GM12878 (cell line): ENCODE measurements at regions not wholly inside any gene's neighbourhood (a gene's known extent, or its start where the extent isn't known, plus 50 kb on each side); places are given as distances from the start of the nearest gene placed in this dataset.

Experiments
- ATAC-seq: fragments of 200-7000 bp; cut with Tn5 transposase; 3 replicates; pipeline ENCODE4 v1.9.1; 2020; ENCODE audit warnings: mild to moderate bottlenecking, moderate library complexity
- BruUV-seq: library from RNA; stranded (reverse); fragments of 400-500 nt; replicated peaks from 2 replicates; lab custom pipeline; 2021; lab: Mats Ljungman, UMichigan
- CTCF ChIA-PET: fragments of 300-600 bp; sonication (Branson Sonifier 250); formaldehyde crosslinking; extraction: SDS; loops from one replicate; lab custom pipeline; 2021; ENCODE audit warnings: inconsistent platforms; lab: Yijun Ruan, JAX
- POLR2A ChIA-PET: fragments of 350-600 bp; formaldehyde crosslinking; extraction: SDS; loops from one replicate; lab custom pipeline; 2021; ENCODE audit warnings: inconsistent platforms; lab: Charles Lee
- RAD21 ChIA-PET: fragments of 300-600 bp; sonication (Branson Sonifier 250); formaldehyde crosslinking; loops from one replicate; lab custom pipeline; 2023; ENCODE audit warnings: antibody characterized with exemption; ENCODE audit not compliant: unreplicated experiment; lab: Charles Lee
- SMC1A ChIA-PET: fragments of 300-600 bp; sonication (Branson Sonifier 250); formaldehyde crosslinking; loops from one replicate; lab custom pipeline; 2023; ENCODE audit not compliant: unreplicated experiment, uncharacterized antibody; lab: Charles Lee
- DNase-seq: peaks from one replicate; pipeline ENCODE4 v3.0.0-alpha.2; 2011; ENCODE audit warnings: low read depth, low spot score
- FAIRE-seq: peaks from 3 replicates; lab custom pipeline; 2011; peaks lifted over from hg19 to GRCh38; lab: Jason Lieb, UNC
- H2AFZ ChIP-seq: 2 replicates; pipeline ENCODE4 v1.6.0; 2011; ENCODE audit warnings: low read depth, low read length, control low read depth; ENCODE audit not compliant: control insufficient read depth
- H3K27ac ChIP-seq: 2 replicates; pipeline ENCODE4 v1.5.1; 2011; ENCODE audit warnings: control low read depth; ENCODE audit not compliant: control insufficient read depth, insufficient read depth
- H3K27me3 ChIP-seq, 2 experiments: replicated peaks in 1 of 2; 2 replicates each; pipeline versions ENCODE4 v1.6.0 to v1.6.1; 2011; ENCODE audit warnings: low read length in 1 of 2; ENCODE audit not compliant: control insufficient read depth in 2 of 2, insufficient read depth in 2 of 2
- H3K36me3 ChIP-seq, 2 experiments: 2 replicates each; pipeline ENCODE4 v1.5.1; 2011; ENCODE audit warnings: low read length in 1 of 2; ENCODE audit not compliant: control insufficient read depth in 2 of 2, insufficient read depth in 2 of 2
- H3K4me1 ChIP-seq: 2 replicates; pipeline ENCODE4 v1.6.1; 2011; ENCODE audit warnings: mild to moderate bottlenecking, low read length, moderate library complexity, mixed read lengths; ENCODE audit not compliant: control insufficient read depth, insufficient read depth
- H3K4me2 ChIP-seq: 2 replicates; pipeline ENCODE4 v1.6.0; 2011; ENCODE audit warnings: control low read depth; ENCODE audit not compliant: control insufficient read depth, insufficient read depth
- H3K4me3 ChIP-seq: fragments of 200-600 bp; sonication (generic); 2 replicates; pipeline ENCODE4 v1.5.1; 2016
- H3K79me2 ChIP-seq: 2 replicates; pipeline ENCODE4 v1.6.0; 2011; ENCODE audit warnings: low read length; ENCODE audit not compliant: control insufficient read depth, insufficient read depth
- H3K9ac ChIP-seq: 2 replicates; pipeline ENCODE4 v1.8.0; 2011; ENCODE audit warnings: low read length, control low read depth, mixed read lengths; ENCODE audit not compliant: control insufficient read depth, insufficient read depth
- H3K9me3 ChIP-seq: replicated peaks from 3 replicates; pipeline ENCODE4 v1.5.1; 2011; ENCODE audit warnings: mild to moderate bottlenecking, low read length; ENCODE audit not compliant: control insufficient read depth, insufficient read depth
- H4K20me1 ChIP-seq: 2 replicates; pipeline ENCODE4 v1.6.0; 2011; ENCODE audit not compliant: control insufficient read depth, insufficient read depth
- BCL11A ChIP-seq: IDR thresholded peaks from 2 replicates; pipeline ENCODE4 v1.6.1; 2011; ENCODE audit warnings: low read depth, low read length
- BRCA1 ChIP-seq: IDR thresholded peaks from 2 replicates; pipeline ENCODE4 v1.6.1; 2011; ENCODE audit warnings: low read depth, low read length, improper control_type of control experiment
- IKZF2 ChIP-seq, 2 experiments: fragments of 450-650 bp; IDR thresholded peaks; 2 replicates each; pipeline ENCODE4 v1.6.1; 2017; ENCODE audit warnings: mild to moderate bottlenecking in 2 of 2, moderate library complexity in 2 of 2
- MEF2A ChIP-seq: IDR thresholded peaks from 2 replicates; pipeline ENCODE4 v1.6.1; 2011; ENCODE audit warnings: low read depth, mild to moderate bottlenecking, low read length, moderate library complexity; ENCODE audit not compliant: insufficient read depth
- MXI1 ChIP-seq: fragments of 150-350 bp; IDR thresholded peaks from 2 replicates; pipeline ENCODE4 v1.6.1; 2011; ENCODE audit warnings: low read depth, mild to moderate bottlenecking, inconsistent platforms, low read length, improper control_type of control experiment
- MYB ChIP-seq: fragments of 150-350 bp; IDR thresholded peaks from 2 replicates; pipeline ENCODE4 v1.6.1; 2014; ENCODE audit warnings: mild to moderate bottlenecking, low read depth, low read length, borderline replicate concordance
- NFYA ChIP-seq: IDR thresholded peaks from 2 replicates; pipeline ENCODE4 v1.6.1; 2011; ENCODE audit warnings: low read depth, mild to moderate bottlenecking, low read length, improper control_type of control experiment, borderline replicate concordance
- NFYB ChIP-seq: IDR thresholded peaks from 2 replicates; pipeline ENCODE4 v1.6.1; 2011; ENCODE audit warnings: low read depth, mild to moderate bottlenecking, low read length, improper control_type of control experiment, moderate library complexity; ENCODE audit not compliant: insufficient read depth
- RAD51 ChIP-seq: fragments of 450-650 bp; IDR thresholded peaks from 2 replicates; pipeline ENCODE4 v1.6.1; 2016; ENCODE audit warnings: moderate library complexity, mild to moderate bottlenecking, inconsistent platforms
- TCF12 ChIP-seq: IDR thresholded peaks from 2 replicates; pipeline ENCODE4 v1.6.1; 2011; ENCODE audit warnings: low read depth, mild to moderate bottlenecking, low read length
- WGBS: methylation state at CpG from one replicate; pipeline ENCODE4 v1.1.6; 2016; ENCODE audit warnings: low lambda C conversion rate; ENCODE audit not compliant: insufficient replicate concordance, insufficient coverage; ENCODE audit errors: missing lambda C conversion rate; 5-methylcytosine and 5-hydroxymethylcytosine counted together
- in situ Hi-C: fragments of 300-500 bp; cut with MboI; formaldehyde crosslinking; loops from 9 replicates; pipeline ENCODE4 v1.14.3; 2018; ENCODE audit warnings: mixed read lengths
- intact Hi-C: fragments of 100-400 bp; cut with micrococcal nuclease; formaldehyde crosslinking; loops from one replicate; pipeline ENCODE4 v1.14.2; 2022; ENCODE audit not compliant: unreplicated experiment
- TF ChIP-seq, protein P1 (sequence below): fragments of 450-650 bp; IDR thresholded peaks from 2 replicates; pipeline ENCODE4 v1.6.1; 2017; ENCODE audit warnings: mild to moderate bottlenecking, moderate library complexity
- TF ChIP-seq, protein P2 (sequence below): fragments of 450-650 bp; formaldehyde crosslinking; IDR thresholded peaks from 2 replicates; pipeline ENCODE4 v1.4.0; 2020; ENCODE audit warnings: mild to moderate bottlenecking, moderate library complexity
- TF ChIP-seq, protein P3 (sequence below): fragments of 450-650 bp; IDR thresholded peaks from 2 replicates; pipeline ENCODE4 v1.6.1; 2017; ENCODE audit warnings: mild to moderate bottlenecking, moderate library complexity

DNA sequence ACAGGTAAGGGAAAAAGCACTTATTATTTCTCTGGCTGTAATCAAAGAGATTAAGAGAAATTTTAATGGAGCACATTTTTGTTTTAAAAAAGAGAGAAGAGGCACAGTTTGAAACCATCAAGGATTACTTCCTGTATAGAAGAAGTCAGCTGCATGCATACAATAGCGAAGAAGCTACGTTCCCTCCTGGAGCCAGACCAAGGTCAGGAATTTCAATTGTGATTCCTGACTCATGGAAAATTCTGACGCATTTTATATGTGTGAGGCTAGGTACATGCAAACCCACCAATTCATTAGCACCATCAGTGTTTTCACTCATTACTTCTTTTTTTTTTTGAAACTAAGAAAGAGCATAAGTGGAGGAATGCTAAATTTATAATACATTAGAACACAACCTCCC lies 232.7 kb upstream of the SGK1 start:
- Histone ChIP-seq H3K27ac (no peak overlapping the region), H3K9ac (no peak overlapping the region), H3K27me3 (no peaks in the 10 kb centered on the region), H4K20me1 (no peaks in the 10 kb centered on the region), H3K4me2 (no peak overlapping the region), H3K36me3 (no peaks in the 10 kb centered on the region), H3K4me3 (no peak overlapping the region), H3K4me1 (no peaks in the 10 kb centered on the region), H2AFZ (no peak overlapping the region), H3K9me3 (no peaks in the 10 kb centered on the region), H3K79me2 (no peaks in the 10 kb centered on the region)
- TF ChIP-seq, protein P1, sequence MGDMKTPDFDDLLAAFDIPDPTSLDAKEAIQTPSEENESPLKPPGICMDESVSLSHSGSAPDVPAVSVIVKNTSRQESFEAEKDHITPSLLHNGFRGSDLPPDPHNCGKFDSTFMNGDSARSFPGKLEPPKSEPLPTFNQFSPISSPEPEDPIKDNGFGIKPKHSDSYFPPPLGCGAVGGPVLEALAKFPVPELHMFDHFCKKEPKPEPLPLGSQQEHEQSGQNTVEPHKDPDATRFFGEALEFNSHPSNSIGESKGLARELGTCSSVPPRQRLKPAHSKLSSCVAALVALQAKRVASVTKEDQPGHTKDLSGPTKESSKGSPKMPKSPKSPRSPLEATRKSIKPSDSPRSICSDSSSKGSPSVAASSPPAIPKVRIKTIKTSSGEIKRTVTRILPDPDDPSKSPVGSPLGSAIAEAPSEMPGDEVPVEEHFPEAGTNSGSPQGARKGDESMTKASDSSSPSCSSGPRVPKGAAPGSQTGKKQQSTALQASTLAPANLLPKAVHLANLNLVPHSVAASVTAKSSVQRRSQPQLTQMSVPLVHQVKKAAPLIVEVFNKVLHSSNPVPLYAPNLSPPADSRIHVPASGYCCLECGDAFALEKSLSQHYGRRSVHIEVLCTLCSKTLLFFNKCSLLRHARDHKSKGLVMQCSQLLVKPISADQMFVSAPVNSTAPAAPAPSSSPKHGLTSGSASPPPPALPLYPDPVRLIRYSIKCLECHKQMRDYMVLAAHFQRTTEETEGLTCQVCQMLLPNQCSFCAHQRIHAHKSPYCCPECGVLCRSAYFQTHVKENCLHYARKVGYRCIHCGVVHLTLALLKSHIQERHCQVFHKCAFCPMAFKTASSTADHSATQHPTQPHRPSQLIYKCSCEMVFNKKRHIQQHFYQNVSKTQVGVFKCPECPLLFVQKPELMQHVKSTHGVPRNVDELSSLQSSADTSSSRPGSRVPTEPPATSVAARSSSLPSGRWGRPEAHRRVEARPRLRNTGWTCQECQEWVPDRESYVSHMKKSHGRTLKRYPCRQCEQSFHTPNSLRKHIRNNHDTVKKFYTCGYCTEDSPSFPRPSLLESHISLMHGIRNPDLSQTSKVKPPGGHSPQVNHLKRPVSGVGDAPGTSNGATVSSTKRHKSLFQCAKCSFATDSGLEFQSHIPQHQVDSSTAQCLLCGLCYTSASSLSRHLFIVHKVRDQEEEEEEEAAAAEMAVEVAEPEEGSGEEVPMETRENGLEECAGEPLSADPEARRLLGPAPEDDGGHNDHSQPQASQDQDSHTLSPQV = no peak
- TF ChIP-seq BCL11A = no peak
- TF ChIP-seq, protein P2, sequence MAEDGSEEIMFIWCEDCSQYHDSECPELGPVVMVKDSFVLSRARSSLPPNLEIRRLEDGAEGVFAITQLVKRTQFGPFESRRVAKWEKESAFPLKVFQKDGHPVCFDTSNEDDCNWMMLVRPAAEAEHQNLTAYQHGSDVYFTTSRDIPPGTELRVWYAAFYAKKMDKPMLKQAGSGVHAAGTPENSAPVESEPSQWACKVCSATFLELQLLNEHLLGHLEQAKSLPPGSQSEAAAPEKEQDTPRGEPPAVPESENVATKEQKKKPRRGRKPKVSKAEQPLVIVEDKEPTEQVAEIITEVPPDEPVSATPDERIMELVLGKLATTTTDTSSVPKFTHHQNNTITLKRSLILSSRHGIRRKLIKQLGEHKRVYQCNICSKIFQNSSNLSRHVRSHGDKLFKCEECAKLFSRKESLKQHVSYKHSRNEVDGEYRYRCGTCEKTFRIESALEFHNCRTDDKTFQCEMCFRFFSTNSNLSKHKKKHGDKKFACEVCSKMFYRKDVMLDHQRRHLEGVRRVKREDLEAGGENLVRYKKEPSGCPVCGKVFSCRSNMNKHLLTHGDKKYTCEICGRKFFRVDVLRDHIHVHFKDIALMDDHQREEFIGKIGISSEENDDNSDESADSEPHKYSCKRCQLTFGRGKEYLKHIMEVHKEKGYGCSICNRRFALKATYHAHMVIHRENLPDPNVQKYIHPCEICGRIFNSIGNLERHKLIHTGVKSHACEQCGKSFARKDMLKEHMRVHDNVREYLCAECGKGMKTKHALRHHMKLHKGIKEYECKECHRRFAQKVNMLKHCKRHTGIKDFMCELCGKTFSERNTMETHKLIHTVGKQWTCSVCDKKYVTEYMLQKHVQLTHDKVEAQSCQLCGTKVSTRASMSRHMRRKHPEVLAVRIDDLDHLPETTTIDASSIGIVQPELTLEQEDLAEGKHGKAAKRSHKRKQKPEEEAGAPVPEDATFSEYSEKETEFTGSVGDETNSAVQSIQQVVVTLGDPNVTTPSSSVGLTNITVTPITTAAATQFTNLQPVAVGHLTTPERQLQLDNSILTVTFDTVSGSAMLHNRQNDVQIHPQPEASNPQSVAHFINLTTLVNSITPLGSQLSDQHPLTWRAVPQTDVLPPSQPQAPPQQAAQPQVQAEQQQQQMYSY (CRISPR knock-in tag) = no peak
- TF ChIP-seq MXI1 = no peak
- no peak for TF ChIP-seq NFYB
- no peak for TF ChIP-seq BRCA1
- no peak for TF ChIP-seq RAD51
- TF ChIP-seq NFYA = no peak
- no peak for TF ChIP-seq MYB
- TF ChIP-seq, protein P3, sequence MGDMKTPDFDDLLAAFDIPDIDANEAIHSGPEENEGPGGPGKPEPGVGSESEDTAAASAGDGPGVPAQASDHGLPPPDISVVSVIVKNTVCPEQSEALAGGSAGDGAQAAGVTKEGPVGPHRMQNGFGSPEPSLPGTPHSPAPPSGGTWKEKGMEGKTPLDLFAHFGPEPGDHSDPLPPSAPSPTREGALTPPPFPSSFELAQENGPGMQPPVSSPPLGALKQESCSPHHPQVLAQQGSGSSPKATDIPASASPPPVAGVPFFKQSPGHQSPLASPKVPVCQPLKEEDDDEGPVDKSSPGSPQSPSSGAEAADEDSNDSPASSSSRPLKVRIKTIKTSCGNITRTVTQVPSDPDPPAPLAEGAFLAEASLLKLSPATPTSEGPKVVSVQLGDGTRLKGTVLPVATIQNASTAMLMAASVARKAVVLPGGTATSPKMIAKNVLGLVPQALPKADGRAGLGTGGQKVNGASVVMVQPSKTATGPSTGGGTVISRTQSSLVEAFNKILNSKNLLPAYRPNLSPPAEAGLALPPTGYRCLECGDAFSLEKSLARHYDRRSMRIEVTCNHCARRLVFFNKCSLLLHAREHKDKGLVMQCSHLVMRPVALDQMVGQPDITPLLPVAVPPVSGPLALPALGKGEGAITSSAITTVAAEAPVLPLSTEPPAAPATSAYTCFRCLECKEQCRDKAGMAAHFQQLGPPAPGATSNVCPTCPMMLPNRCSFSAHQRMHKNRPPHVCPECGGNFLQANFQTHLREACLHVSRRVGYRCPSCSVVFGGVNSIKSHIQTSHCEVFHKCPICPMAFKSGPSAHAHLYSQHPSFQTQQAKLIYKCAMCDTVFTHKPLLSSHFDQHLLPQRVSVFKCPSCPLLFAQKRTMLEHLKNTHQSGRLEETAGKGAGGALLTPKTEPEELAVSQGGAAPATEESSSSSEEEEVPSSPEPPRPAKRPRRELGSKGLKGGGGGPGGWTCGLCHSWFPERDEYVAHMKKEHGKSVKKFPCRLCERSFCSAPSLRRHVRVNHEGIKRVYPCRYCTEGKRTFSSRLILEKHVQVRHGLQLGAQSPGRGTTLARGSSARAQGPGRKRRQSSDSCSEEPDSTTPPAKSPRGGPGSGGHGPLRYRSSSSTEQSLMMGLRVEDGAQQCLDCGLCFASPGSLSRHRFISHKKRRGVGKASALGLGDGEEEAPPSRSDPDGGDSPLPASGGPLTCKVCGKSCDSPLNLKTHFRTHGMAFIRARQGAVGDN = no peak
- TF ChIP-seq MEF2A = no peak
- TF ChIP-seq IKZF2 (IDR thresholded peaks at IDR 0.05) = no peak
- no peak for TF ChIP-seq TCF12
- 58% methylated on average over 3 of the region's 3 CpGs for WGBS
- DNase-seq = no peak
- CTCF ChIA-PET = no interaction called here
- FAIRE-seq = peak; percentile 59
- RAD21 ChIA-PET = no interaction called here
- in situ Hi-C loops (no loop called here), intact Hi-C loops (no loop called here)
- BruUV-seq = no TSS peak
- ATAC-seq = no peak
- POLR2A ChIA-PET = no interaction called here
- SMC1A ChIA-PET = interaction anchor here (0.8 kb wide), 1 partner anchor 90 kb away, joined by 3 read pairs; no protein-coding TSS in a partner anchor
